SK-N-SH treated with all-trans-retinoic acid at 6 μM for 48 hours (cell line): ENCODE measurements at regions not wholly inside any gene's neighbourhood (a gene's known extent, or its start where the extent isn't known, plus 50 kb on each side); places are given as distances from the start of the nearest gene placed in this dataset.

ENCODE experiments used
- ATAC-seq: fragments of 200-7000 bp; cut with Tn5 transposase; 3 replicates; pipeline ENCODE4 v1.9.1; 2020; ENCODE audit warnings: mild to moderate bottlenecking, moderate library complexity
- ARNTL ChIP-seq: fragments of 450-650 bp; formaldehyde crosslinking; IDR thresholded peaks from 2 replicates; pipeline ENCODE4 v1.5.0; 2020; ENCODE audit warnings: low read depth, mild to moderate bottlenecking, moderate library complexity, borderline replicate concordance
- BACH2 ChIP-seq: fragments of 250-450 bp; sonication (Bioruptor Pico); IDR thresholded peaks from 2 replicates; pipeline ENCODE4 v1.9.0; 2021; ENCODE audit warnings: mild to moderate bottlenecking, borderline replicate concordance
- CREB5 ChIP-seq: fragments of 250-450 bp; sonication (Bioruptor Pico); IDR thresholded peaks from 2 replicates; pipeline ENCODE4 v1.5.1; 2020; ENCODE audit warnings: low read depth, mild to moderate bottlenecking, moderate library complexity
- CSDC2 ChIP-seq: fragments of 250-450 bp; sonication (Bioruptor Pico); IDR thresholded peaks from 2 replicates; pipeline ENCODE4 v1.5.0; 2020; ENCODE audit warnings: mild to moderate bottlenecking, moderate library complexity
- CSRNP3 ChIP-seq: fragments of 250-450 bp; sonication (Bioruptor Pico); IDR thresholded peaks from 2 replicates; pipeline ENCODE4 v1.5.1; 2021; ENCODE audit warnings: mild to moderate bottlenecking, moderate library complexity
- ESRRG ChIP-seq: fragments of 250-450 bp; sonication (Bioruptor Pico); IDR thresholded peaks from 2 replicates; pipeline ENCODE4 v1.6.1; 2021; ENCODE audit warnings: mild to moderate bottlenecking
- GLIS3 ChIP-seq: fragments of 250-450 bp; sonication (Bioruptor Pico); IDR thresholded peaks from 2 replicates; pipeline ENCODE4 v1.5.0; 2020; ENCODE audit warnings: mild to moderate bottlenecking, moderate library complexity
- ISL1 ChIP-seq: fragments of 250-450 bp; sonication (Bioruptor Pico); IDR thresholded peaks from 2 replicates; pipeline ENCODE4 v2.1.2; 2022; ENCODE audit warnings: mild to moderate bottlenecking, moderate library complexity
- OSR1 ChIP-seq: fragments of 250-450 bp; sonication (Bioruptor Pico); IDR thresholded peaks from 2 replicates; pipeline ENCODE4 v1.8.0; 2022; ENCODE audit warnings: moderate library complexity, mild to moderate bottlenecking, inconsistent platforms
- POU6F1 ChIP-seq: fragments of 250-450 bp; sonication (Bioruptor Pico); IDR thresholded peaks from 2 replicates; pipeline ENCODE4 v1.8.0; 2021; ENCODE audit warnings: low read depth, mild to moderate bottlenecking, moderate library complexity, borderline replicate concordance
- PPARA ChIP-seq: fragments of 250-450 bp; sonication (Bioruptor Pico); IDR thresholded peaks from 2 replicates; pipeline ENCODE4 v1.5.0; 2020; ENCODE audit warnings: mild to moderate bottlenecking, borderline replicate concordance
- SNAI2 ChIP-seq: fragments of 250-450 bp; sonication (Bioruptor Pico); IDR thresholded peaks from 2 replicates; pipeline ENCODE4 v1.5.0; 2020; ENCODE audit warnings: mild to moderate bottlenecking, moderate library complexity
- TCF4 ChIP-seq: fragments of 250-450 bp; sonication (Bioruptor Pico); IDR thresholded peaks from 2 replicates; pipeline ENCODE4 v1.8.0; 2021; ENCODE audit warnings: mild to moderate bottlenecking, moderate library complexity, borderline replicate concordance
- TOX ChIP-seq: fragments of 250-450 bp; sonication (Bioruptor Pico); IDR thresholded peaks from 2 replicates; pipeline ENCODE4 v1.8.0; 2021; ENCODE audit warnings: mild to moderate bottlenecking, moderate library complexity, borderline replicate concordance
- TSHZ2 ChIP-seq: fragments of 250-450 bp; sonication (Bioruptor Pico); IDR thresholded peaks from 2 replicates; pipeline ENCODE4 v1.5.0; 2020; ENCODE audit warnings: mild to moderate bottlenecking, moderate library complexity
- ZC3H10 ChIP-seq: fragments of 250-450 bp; sonication (Bioruptor Pico); IDR thresholded peaks from 2 replicates; pipeline ENCODE4 v1.5.1; 2021; ENCODE audit warnings: mild to moderate bottlenecking, moderate library complexity
- ZFP3 ChIP-seq: fragments of 250-450 bp; sonication (Bioruptor Pico); IDR thresholded peaks from 2 replicates; pipeline ENCODE4 v1.5.0; 2020; ENCODE audit warnings: mild to moderate bottlenecking, moderate library complexity
- ZFP30 ChIP-seq: fragments of 450-650 bp; formaldehyde crosslinking; IDR thresholded peaks from 2 replicates; pipeline ENCODE4 v1.5.0; 2022; ENCODE audit warnings: mild to moderate bottlenecking, moderate library complexity
- ZNF70 ChIP-seq: fragments of 450-650 bp; formaldehyde crosslinking; IDR thresholded peaks from 2 replicates; pipeline ENCODE4 v1.5.0; 2020; ENCODE audit warnings: mild to moderate bottlenecking, moderate library complexity
- ZNF8 ChIP-seq: fragments of 450-650 bp; formaldehyde crosslinking; IDR thresholded peaks from 2 replicates; pipeline ENCODE4 v1.5.0; 2020; ENCODE audit warnings: mild to moderate bottlenecking, moderate library complexity

- TF ChIP-seq TSHZ2 (CRISPR knock-in tag): no peak
- TF ChIP-seq ZFP30 (CRISPR knock-in tag): no peak
- TF ChIP-seq, all 23 proteins: peak for 0
These were observed 288.3 kb downstream of the IRS1 start (continued) for GRCh38 chr2:226511311-226511710.

GRCh38 chr2:226508683-226509082, 290.9 kb downstream of the IRS1 start:
- ATAC-seq: no peak
- TF ChIP-seq ZFP3 (CRISPR knock-in tag) (no peak), PPARA (CRISPR knock-in tag) (no peak), ZC3H10 (no peak), TOX (CRISPR knock-in tag) (no peak), ZNF70 (CRISPR knock-in tag) (no peak), CREB5 (CRISPR knock-in tag) (no peak), TCF4 (CRISPR knock-in tag) (no peak), SNAI2 (CRISPR knock-in tag) (no peak), ISL1 (CRISPR knock-in tag) (no peak), ZNF8 (no peak), GLIS3 (CRISPR knock-in tag) (no peak), BACH2 (CRISPR knock-in tag) (no peak)

- TF ChIP-seq ARNTL (CRISPR knock-in tag) (no peak), POU6F1 (CRISPR knock-in tag) (no peak), ISL1 (CRISPR knock-in tag) (no peak), TCF4 (CRISPR knock-in tag) (no peak), ZNF70 (CRISPR knock-in tag) (no peak), CREB5 (CRISPR knock-in tag) (no peak), ZNF8 (no peak), TOX (CRISPR knock-in tag) (no peak), GLIS3 (CRISPR knock-in tag) (no peak), SNAI2 (CRISPR knock-in tag) (no peak), CSRNP3 (CRISPR knock-in tag) (no peak), OSR1 (CRISPR knock-in tag) (no peak), BACH2 (CRISPR knock-in tag) (no peak), CSDC2 (CRISPR knock-in tag) (no peak), TSHZ2 (CRISPR knock-in tag) (no peak), ZC3H10 (no peak), ESRRG (no peak)
- ATAC-seq: no peak
These were observed 291.6 kb downstream of the IRS1 start for GRCh38 chr2:226508005-226508404.
